ENCODE measurements at regions not wholly inside any gene's neighbourhood (a gene's known extent, or its start where the extent isn't known, plus 50 kb on each side); places are given as distances from the start of the nearest gene placed in this dataset.

DNA sequence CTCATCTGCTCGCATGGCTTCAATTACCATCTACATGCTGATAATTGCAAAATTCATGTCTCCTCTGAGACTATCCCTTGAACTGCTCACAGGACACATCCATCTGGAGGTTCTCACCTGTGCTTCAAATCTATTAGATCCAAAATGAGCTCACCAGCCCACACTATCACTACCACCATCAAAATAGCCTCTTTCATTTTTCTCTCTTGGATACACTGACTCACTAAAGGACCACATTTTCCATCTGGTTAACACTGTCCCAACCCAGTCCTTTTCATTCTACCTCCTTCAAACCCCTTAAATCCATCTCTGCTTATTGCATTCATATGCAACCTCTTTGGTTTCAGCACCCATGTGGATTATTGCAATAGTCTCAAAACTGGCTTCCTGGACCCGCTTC, 497.6 kb downstream of the MID1IP1 start:
- TF ChIP-seq CTCF (IDR thresholded peaks at IDR 0.05; ENCODE audit: low read depth, low read length, poor library complexity, severe bottlenecking) (no peak), EZH2phosphoT487 (IDR thresholded peaks at IDR 0.05; ENCODE audit: borderline replicate concordance, low read length) (no peak)

Data from DOHH2 (cell line).